ENCODE measurements at regions not wholly inside any gene's neighbourhood (a gene's known extent, or its start where the extent isn't known, plus 50 kb on each side); places are given as distances from the start of the nearest gene placed in this dataset.

DNA sequence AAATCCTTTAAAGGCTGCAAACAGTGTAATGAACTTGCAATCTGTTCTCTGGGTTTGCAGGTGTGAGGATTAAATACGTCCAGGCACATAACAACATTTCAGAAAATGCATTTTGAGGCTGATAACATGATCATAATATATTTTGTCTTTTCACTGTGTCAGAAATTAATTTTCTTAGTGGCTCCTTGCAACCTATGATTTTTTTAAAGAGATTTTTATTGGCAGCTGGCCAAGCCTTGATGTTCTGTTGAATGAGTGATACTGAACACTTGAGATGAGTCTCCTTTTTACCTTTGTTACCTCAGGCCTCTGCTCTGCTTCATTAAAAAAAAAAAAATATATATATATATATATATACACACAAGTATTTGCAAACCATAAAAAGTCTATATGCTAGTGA, 68.2 kb upstream of the TENM3 start:
- no peak for TF ChIP-seq POLR2A (IDR thresholded peaks at IDR 0.05; ENCODE audit: low read length)
- TF ChIP-seq GATA1 (IDR thresholded peaks at IDR 0.05; ENCODE audit: low read depth, low read length) = no peak

All from erythroblast (primary cell).